IMR-90 (cell line): ENCODE measurements at regions not wholly inside any gene's neighbourhood (a gene's known extent, or its start where the extent isn't known, plus 50 kb on each side); places are given as distances from the start of the nearest gene placed in this dataset.

ENCODE experiments used
- ATAC-seq: fragments of 200-7000 bp; cut with Tn5 transposase; 2 replicates; pipeline ENCODE4 v1.9.1; 2020; ENCODE audit warnings: low read depth, mild to moderate bottlenecking, moderate library complexity
- BruUV-seq: library from RNA; stranded (reverse); fragments of 400-500 nt; replicated peaks from 2 replicates; lab custom pipeline; 2021; lab: Mats Ljungman, UMichigan
- CTCF ChIA-PET: fragments of 300-600 bp; formaldehyde crosslinking; extraction: SDS; loops from one replicate; lab custom pipeline; 2021; ENCODE audit warnings: antibody characterized with exemption; lab: Yijun Ruan, JAX
- POLR2A ChIA-PET: fragments of 300-600 bp; sonication (Branson Sonifier 250); formaldehyde crosslinking; loops from one replicate; lab custom pipeline; 2022; ENCODE audit warnings: antibody characterized with exemption; ENCODE audit not compliant: unreplicated experiment; lab: Charles Lee
- DNase-seq: peaks from one replicate; pipeline ENCODE4 v3.0.0; 2013
- H2AFZ ChIP-seq: replicated peaks from 2 replicates; pipeline ENCODE3; 2013; ENCODE audit warnings: low read length, mild to moderate bottlenecking; ENCODE audit not compliant: poor library complexity
- H2AK5ac ChIP-seq: 2 replicates; pipeline ENCODE4 v1.6.1; 2013; ENCODE audit warnings: low read depth, low read length, inconsistent platforms
- H2AK9ac ChIP-seq: replicated peaks from 2 replicates; pipeline ENCODE3; 2013; ENCODE audit warnings: mild to moderate bottlenecking, low read depth, low read length, moderate library complexity; ENCODE audit not compliant: poor library complexity
- H2BK120ac ChIP-seq: 2 replicates; pipeline ENCODE4 v1.6.1; 2013; ENCODE audit warnings: low read depth, low read length, inconsistent platforms
- H2BK15ac ChIP-seq: 3 replicates; pipeline ENCODE4 v1.6.1; 2013; ENCODE audit warnings: low read depth, low read length, inconsistent platforms
- H2BK20ac ChIP-seq: 2 replicates; pipeline ENCODE4 v1.6.1; 2013; ENCODE audit warnings: low read depth, mild to moderate bottlenecking, inconsistent platforms, low read length, moderate library complexity
- H2BK5ac ChIP-seq: 2 replicates; pipeline ENCODE4 v1.6.1; 2013; ENCODE audit warnings: mild to moderate bottlenecking, low read depth, low read length, inconsistent platforms; ENCODE audit not compliant: poor library complexity, severe bottlenecking
- H3K14ac ChIP-seq: replicated peaks from 2 replicates; pipeline ENCODE4 v1.6.1; 2013; ENCODE audit warnings: low read depth, low read length, inconsistent platforms
- H3K18ac ChIP-seq: 2 replicates; pipeline ENCODE4 v1.6.1; 2013; ENCODE audit warnings: low read depth, low read length, control low read depth
- H3K23ac ChIP-seq: 2 replicates; pipeline ENCODE4 v1.6.1; 2013; ENCODE audit warnings: low read depth, low read length, inconsistent platforms
- H3K27ac ChIP-seq: 2 replicates; pipeline ENCODE4 v1.5.1; 2013; ENCODE audit warnings: mild to moderate bottlenecking, control low read depth, low read length; ENCODE audit not compliant: insufficient read depth
- H3K27me3 ChIP-seq: 2 replicates; pipeline ENCODE4 v1.6.1; 2013; ENCODE audit warnings: low read length; ENCODE audit not compliant: control insufficient read depth, insufficient read depth
- H3K36me3 ChIP-seq: 2 replicates; pipeline ENCODE4 v1.6.1; 2013; ENCODE audit warnings: low read length, mixed read lengths; ENCODE audit not compliant: control insufficient read depth, insufficient read depth
- H3K4ac ChIP-seq: 2 replicates; pipeline ENCODE4 v1.6.1; 2013; ENCODE audit warnings: low read depth, low read length, inconsistent platforms
- H3K4me1 ChIP-seq: 2 replicates; pipeline ENCODE4 v1.6.1; 2013; ENCODE audit warnings: low read length, mixed read lengths; ENCODE audit not compliant: control insufficient read depth, insufficient read depth
- H3K4me2 ChIP-seq: 2 replicates; pipeline ENCODE4 v1.6.1; 2013; ENCODE audit warnings: low read depth, mild to moderate bottlenecking, control low read depth, low read length, moderate library complexity
- H3K4me3 ChIP-seq: 2 replicates; pipeline ENCODE4 v1.5.1; 2013; ENCODE audit warnings: low read depth, mild to moderate bottlenecking, control low read depth, low read length, moderate library complexity; ENCODE audit not compliant: insufficient read depth
- H3K56ac ChIP-seq: 2 replicates; pipeline ENCODE4 v1.6.1; 2013; ENCODE audit warnings: low read length, inconsistent platforms; ENCODE audit not compliant: insufficient read depth; ENCODE audit errors: extremely low read depth
- H3K79me1 ChIP-seq, 2 experiments: 2 replicates each; pipeline ENCODE4 v1.6.1; 2013; ENCODE audit warnings: low read length in 2 of 2, inconsistent platforms in 1 of 2, low read depth in 1 of 2
- H3K9ac ChIP-seq: 2 replicates; pipeline ENCODE4 v1.6.1; 2013; ENCODE audit warnings: low read depth, low read length, control low read depth
- H3K9me1 ChIP-seq: 2 replicates; pipeline ENCODE4 v1.6.1; 2013; ENCODE audit warnings: low read length, inconsistent platforms; ENCODE audit not compliant: insufficient read depth
- H3K9me3 ChIP-seq: 2 replicates; pipeline ENCODE4 v1.6.1; 2013; ENCODE audit warnings: low read length; ENCODE audit not compliant: control insufficient read depth, insufficient read depth
- H4K20me1 ChIP-seq: 2 replicates; pipeline ENCODE4 v1.6.1; 2013; ENCODE audit warnings: low read length, inconsistent platforms; ENCODE audit not compliant: insufficient read depth
- H4K5ac ChIP-seq: 2 replicates; pipeline ENCODE4 v1.6.1; 2013; ENCODE audit warnings: mild to moderate bottlenecking, low read depth, low read length, control low read depth
- H4K8ac ChIP-seq, 2 experiments: 2 replicates each; pipeline ENCODE4 v1.6.1; 2013; ENCODE audit warnings: low read depth in 2 of 2, low read length in 2 of 2, control low read depth in 1 of 2, inconsistent platforms in 1 of 2
- H4K91ac ChIP-seq: 2 replicates; pipeline ENCODE4 v1.6.1; 2013; ENCODE audit warnings: low read depth, low read length, inconsistent platforms; ENCODE audit not compliant: insufficient read depth
- BHLHE40 ChIP-seq: fragments of 150-350 bp; IDR thresholded peaks from 2 replicates; pipeline ENCODE4 v1.6.1; 2016; ENCODE audit warnings: mild to moderate bottlenecking, low read depth, low read length
- CEBPB ChIP-seq: IDR thresholded peaks from 2 replicates; pipeline ENCODE4 v1.6.1; 2012; ENCODE audit warnings: low read depth, low read length, improper control_type of control experiment
- ELK1 ChIP-seq: fragments of 150-350 bp; IDR thresholded peaks from 2 replicates; pipeline ENCODE4 v1.6.1; 2016; ENCODE audit warnings: low read depth, mild to moderate bottlenecking, low read length, moderate library complexity, borderline replicate concordance
- FOS ChIP-seq: fragments of 150-350 bp; IDR thresholded peaks from 2 replicates; pipeline ENCODE4 v1.6.1; 2016; ENCODE audit warnings: low read depth, low read length
- MAFK ChIP-seq: IDR thresholded peaks from 2 replicates; pipeline ENCODE4 v1.6.1; 2012; ENCODE audit warnings: low read depth, low read length, improper control_type of control experiment
- MXI1 ChIP-seq: IDR thresholded peaks from 2 replicates; pipeline ENCODE4 v1.6.1; 2012; ENCODE audit warnings: low read depth, mild to moderate bottlenecking, low read length, moderate library complexity, borderline replicate concordance
- NFE2L2 ChIP-seq: fragments of 150-350 bp; IDR thresholded peaks from 2 replicates; pipeline ENCODE4 v1.6.1; 2016; ENCODE audit warnings: low read depth, mild to moderate bottlenecking, low read length
- RAD21 ChIP-seq: IDR thresholded peaks from 2 replicates; pipeline ENCODE4 v1.6.1; 2012; ENCODE audit warnings: low read length, improper control_type of control experiment
- RCOR1 ChIP-seq: IDR thresholded peaks from 2 replicates; pipeline ENCODE4 v1.6.1; 2012; ENCODE audit warnings: mild to moderate bottlenecking, low read length, improper control_type of control experiment; ENCODE audit not compliant: insufficient replicate concordance
- SMC3 ChIP-seq: fragments of 150-350 bp; IDR thresholded peaks from 2 replicates; pipeline ENCODE4 v1.6.1; 2016; ENCODE audit warnings: low read depth, mild to moderate bottlenecking, antibody characterized with exemption, low read length, moderate library complexity
- dilution Hi-C: fragments of 300-500 bp; cut with HindIII; formaldehyde crosslinking; loops from one replicate; pipeline ENCODE4 v1.14.3; 2018; ENCODE audit warnings: low sequenced_read_pairs; ENCODE audit not compliant: unreplicated experiment
- in situ Hi-C: fragments of 300-500 bp; cut with MboI; formaldehyde crosslinking; loops from 3 replicates; pipeline ENCODE4 v1.14.3; 2019; ENCODE audit warnings: low sequenced_read_pairs, inconsistent platforms, mixed read lengths
- intact Hi-C: fragments of 100-400 bp; cut with micrococcal nuclease; formaldehyde crosslinking; loops from 2 replicates; pipeline ENCODE4 v1.10.0; 2022

- in situ Hi-C loops, result no loop called here
- H3K4me2 ChIP-seq, result no peak overlapping the region
- no peak overlapping the region for H4K5ac ChIP-seq
- H3K23ac ChIP-seq, result no peak overlapping the region
- H2BK5ac ChIP-seq, result no peak overlapping the region
- H3K4ac ChIP-seq, result no peak overlapping the region
- no peak overlapping the region for H2BK20ac ChIP-seq
- no peaks in the 10 kb centered on the region for H3K79me1 ChIP-seq
- no TSS peak for BruUV-seq
- ATAC-seq (no peak), DNase-seq (no peak)
- dilution Hi-C loops, result no loop called here
- CTCF ChIA-PET, result interaction anchor here (0.6 kb wide), 1 partner anchor 612 kb away, joined by 3 read pairs; no protein-coding TSS in a partner anchor
- H2BK15ac ChIP-seq, result no peak overlapping the region
- H3K9me3 ChIP-seq, result no peaks in the 10 kb centered on the region
- H3K56ac ChIP-seq, result no peak overlapping the region
- POLR2A ChIA-PET, result no interaction called here
- H2AK9ac ChIP-seq, result no peak overlapping the region
- no peak overlapping the region for H4K8ac ChIP-seq
- no peak overlapping the region for H3K14ac ChIP-seq
- H4K20me1 ChIP-seq, result no peaks in the 10 kb centered on the region
- H4K91ac ChIP-seq, result no peak overlapping the region
- H3K27me3 ChIP-seq, result no peaks in the 10 kb centered on the region
- no peak overlapping the region for H3K9ac ChIP-seq
- no peak overlapping the region for H2AK5ac ChIP-seq
- H2AFZ ChIP-seq, result no peak overlapping the region
- no peaks in the 10 kb centered on the region for H3K9me1 ChIP-seq
- no peak overlapping the region for H3K4me3 ChIP-seq
- no peaks in the 10 kb centered on the region for H3K4me1 ChIP-seq
- H3K27ac ChIP-seq, result no peak overlapping the region
- TF ChIP-seq RAD21 (no peak), CEBPB (no peak), ELK1 (no peak), BHLHE40 (no peak), MXI1 (no peak), RCOR1 (no peak), MAFK (no peak), FOS (no peak), NFE2L2 (no peak), SMC3 (no peak)
- no peaks in the 10 kb centered on the region for H3K36me3 ChIP-seq
- intact Hi-C loops, result no loop called here
- H2BK120ac ChIP-seq, result no peak overlapping the region
- no peak overlapping the region for H3K18ac ChIP-seq
These were observed 1078.4 kb upstream of the GBE1 start for GRCh38 chr3:82839871-82840270.
